NB4 (cell line): ENCODE measurements at regions not wholly inside any gene's neighbourhood (a gene's known extent, or its start where the extent isn't known, plus 50 kb on each side); places are given as distances from the start of the nearest gene placed in this dataset.

ENCODE experiments used
- DNase-seq: peaks from one replicate; pipeline ENCODE4 v3.0.0; 2010; ENCODE audit warnings: low read depth
- H3K4me3 ChIP-seq: one replicate; pipeline ENCODE4 v1.5.1; 2011; ENCODE audit warnings: mild to moderate bottlenecking, low read depth, low read length, moderate library complexity
- CTCF ChIP-seq: IDR thresholded peaks from one replicate; pipeline ENCODE4 v1.5.1; 2012; ENCODE audit warnings: low read depth, low read length
- MAX ChIP-seq: IDR thresholded peaks from 2 replicates; pipeline ENCODE4 v1.6.1; 2011; ENCODE audit warnings: low read depth, low read length
- MYC ChIP-seq: IDR thresholded peaks from 2 replicates; pipeline ENCODE4 v1.6.1; 2011; ENCODE audit warnings: low read depth, low read length
- POLR2A ChIP-seq: IDR thresholded peaks from 2 replicates; pipeline ENCODE4 v1.6.1; 2011; ENCODE audit warnings: mild to moderate bottlenecking; ENCODE audit not compliant: insufficient read length; ENCODE audit errors: extremely low read depth

GRCh38 chr18:76727589-76727988 is 94.8 kb upstream of the ZNF236 start:
- no peak for DNase-seq
- H3K4me3 ChIP-seq = no peak overlapping the region
- TF ChIP-seq POLR2A = no peak
- no peak for TF ChIP-seq CTCF
- no peak for TF ChIP-seq MYC
- no peak for TF ChIP-seq MAX

- no peak overlapping the region for H3K4me3 ChIP-seq
- TF ChIP-seq POLR2A (no peak), MAX (no peak), MYC (no peak), CTCF (no peak)
- DNase-seq = no peak
Measured at GRCh38 chr18:76725445-76725844, 96.9 kb upstream of the ZNF236 start.

- no peak for DNase-seq
- no peak overlapping the region for H3K4me3 ChIP-seq
- TF ChIP-seq MAX (no peak), MYC (no peak), CTCF (no peak), POLR2A (no peak)
Measured at GRCh38 chr18:76722224-76723061, 99.9 kb upstream of the ZNF236 start.

- no peak overlapping the region for H3K4me3 ChIP-seq
- no peak for DNase-seq
- TF ChIP-seq POLR2A = no peak
- TF ChIP-seq MAX = no peak
- TF ChIP-seq CTCF = no peak
- TF ChIP-seq MYC = no peak
Measured at GRCh38 chr18:76721207-76721996, 101.0 kb upstream of the ZNF236 start.

- peak; percentile 54 for DNase-seq
- TF ChIP-seq POLR2A = no peak
- no peak for TF ChIP-seq MAX
- TF ChIP-seq CTCF = no peak
- no peak for TF ChIP-seq MYC
- H3K4me3 ChIP-seq = no peak overlapping the region
Measured at GRCh38 chr18:76720683-76721082, 101.7 kb upstream of the ZNF236 start.
